ENCODE measurements at regions not wholly inside any gene's neighbourhood (a gene's known extent, or its start where the extent isn't known, plus 50 kb on each side); places are given as distances from the start of the nearest gene placed in this dataset.
A peak's percentile ranks its signal among the peaks of the same experiment; 100 is the strongest.

- Histone ChIP-seq H3K4me2 (ENCODE audit: low read length) (no peak overlapping the region), H3K27me3 (ENCODE audit: control insufficient read depth, insufficient read depth, low read length) (no peaks in the 10 kb centered on the region), H3K4me3 (ENCODE audit: low read length) (no peak overlapping the region), H3K36me3 (ENCODE audit: insufficient read depth, low read length) (no peaks in the 10 kb centered on the region), H3K9ac (ENCODE audit: low read depth, low read length) (no peak overlapping the region), H3K4me1 (ENCODE audit: control insufficient read depth, insufficient read depth, low read length) (peaks cover 21% of the 10 kb centered on the region), H3K9me3 (replicated peaks; ENCODE audit: low read length) (no peaks in the 10 kb centered on the region)
Observed at GRCh38 chr1:101150670-101151069, 86.1 kb upstream of the S1PR1 start.

GRCh38 chr1:101150266-101150665 lies 86.6 kb upstream of the S1PR1 start:
- H3K4me1 ChIP-seq (ENCODE audit: control insufficient read depth, insufficient read depth, low read length), result peaks cover 21% of the 10 kb centered on the region
- H3K9me3 ChIP-seq (replicated peaks; ENCODE audit: low read length), result no peaks in the 10 kb centered on the region
- no peaks in the 10 kb centered on the region for H3K27me3 ChIP-seq (ENCODE audit: control insufficient read depth, insufficient read depth, low read length)
- no peak overlapping the region for H3K9ac ChIP-seq (ENCODE audit: low read depth, low read length)
- H3K36me3 ChIP-seq (ENCODE audit: insufficient read depth, low read length), result no peaks in the 10 kb centered on the region
- no peak overlapping the region for H3K4me2 ChIP-seq (ENCODE audit: low read length)
- no peak overlapping the region for H3K4me3 ChIP-seq (ENCODE audit: low read length)

GRCh38 chr1:101148980-101149379 lies 87.8 kb upstream of the S1PR1 start:
- Histone ChIP-seq H3K4me1 (ENCODE audit: control insufficient read depth, insufficient read depth, low read length) (peaks cover 21% of the 10 kb centered on the region), H3K27me3 (ENCODE audit: control insufficient read depth, insufficient read depth, low read length) (no peaks in the 10 kb centered on the region), H3K9ac (ENCODE audit: low read depth, low read length) (peak overlapping the region; percentile 38), H3K4me3 (ENCODE audit: low read length) (no peak overlapping the region), H3K9me3 (replicated peaks; ENCODE audit: low read length) (no peaks in the 10 kb centered on the region), H3K4me2 (ENCODE audit: low read length) (no peak overlapping the region), H3K36me3 (ENCODE audit: insufficient read depth, low read length) (no peaks in the 10 kb centered on the region)

- Histone ChIP-seq H3K4me2 (ENCODE audit: low read length) (no peak overlapping the region), H3K9me3 (replicated peaks; ENCODE audit: low read length) (no peaks in the 10 kb centered on the region), H3K4me1 (ENCODE audit: control insufficient read depth, insufficient read depth, low read length) (peaks cover 21% of the 10 kb centered on the region), H3K27me3 (ENCODE audit: control insufficient read depth, insufficient read depth, low read length) (no peaks in the 10 kb centered on the region), H3K4me3 (ENCODE audit: low read length) (no peak overlapping the region), H3K9ac (ENCODE audit: low read depth, low read length) (no peak overlapping the region), H3K36me3 (ENCODE audit: insufficient read depth, low read length) (no peaks in the 10 kb centered on the region)
Observed at GRCh38 chr1:101147381-101147780, 89.4 kb upstream of the S1PR1 start.

- no peaks in the 10 kb centered on the region for H3K36me3 ChIP-seq (ENCODE audit: insufficient read depth, low read length)
- H3K9ac ChIP-seq (ENCODE audit: low read depth, low read length), result no peak overlapping the region
- H3K27me3 ChIP-seq (ENCODE audit: control insufficient read depth, insufficient read depth, low read length), result no peaks in the 10 kb centered on the region
- no peaks in the 10 kb centered on the region for H3K9me3 ChIP-seq (replicated peaks; ENCODE audit: low read length)
- H3K4me2 ChIP-seq (ENCODE audit: low read length), result no peak overlapping the region
- H3K4me1 ChIP-seq (ENCODE audit: control insufficient read depth, insufficient read depth, low read length), result peaks cover 15% of the 10 kb centered on the region
- no peak overlapping the region for H3K4me3 ChIP-seq (ENCODE audit: low read length)
Observed at GRCh38 chr1:101145449-101145820, 91.4 kb upstream of the S1PR1 start.

- Histone ChIP-seq H3K36me3 (ENCODE audit: insufficient read depth, low read length) (no peaks in the 10 kb centered on the region), H3K4me3 (ENCODE audit: low read length) (no peak overlapping the region), H3K9ac (ENCODE audit: low read depth, low read length) (no peak overlapping the region), H3K4me2 (ENCODE audit: low read length) (no peak overlapping the region), H3K4me1 (ENCODE audit: control insufficient read depth, insufficient read depth, low read length) (peaks cover 10% of the 10 kb centered on the region), H3K9me3 (replicated peaks; ENCODE audit: low read length) (no peaks in the 10 kb centered on the region), H3K27me3 (ENCODE audit: control insufficient read depth, insufficient read depth, low read length) (no peaks in the 10 kb centered on the region)
Observed at GRCh38 chr1:101144671-101145448, 92.0 kb upstream of the S1PR1 start.

- H3K4me3 ChIP-seq (ENCODE audit: low read length), result no peak overlapping the region
- no peak overlapping the region for H3K9ac ChIP-seq (ENCODE audit: low read depth, low read length)
- H3K27me3 ChIP-seq (ENCODE audit: control insufficient read depth, insufficient read depth, low read length), result no peaks in the 10 kb centered on the region
- H3K36me3 ChIP-seq (ENCODE audit: insufficient read depth, low read length), result no peaks in the 10 kb centered on the region
- H3K9me3 ChIP-seq (replicated peaks; ENCODE audit: low read length), result no peaks in the 10 kb centered on the region
- H3K4me2 ChIP-seq (ENCODE audit: low read length), result no peak overlapping the region
- H3K4me1 ChIP-seq (ENCODE audit: control insufficient read depth, insufficient read depth, low read length), result peaks cover 5% of the 10 kb centered on the region
Observed at GRCh38 chr1:101142244-101142643, 94.6 kb upstream of the S1PR1 start.

- H3K9ac ChIP-seq (ENCODE audit: low read depth, low read length), result no peak overlapping the region
- peaks cover 14% of the 10 kb centered on the region for H3K4me1 ChIP-seq (ENCODE audit: control insufficient read depth, insufficient read depth, low read length)
- no peak overlapping the region for H3K4me2 ChIP-seq (ENCODE audit: low read length)
- no peak overlapping the region for H3K4me3 ChIP-seq (ENCODE audit: low read length)
- H3K27me3 ChIP-seq (ENCODE audit: control insufficient read depth, insufficient read depth, low read length), result no peaks in the 10 kb centered on the region
- no peaks in the 10 kb centered on the region for H3K9me3 ChIP-seq (replicated peaks; ENCODE audit: low read length)
- no peaks in the 10 kb centered on the region for H3K36me3 ChIP-seq (ENCODE audit: insufficient read depth, low read length)
Observed at GRCh38 chr1:101141376-101141775, 95.4 kb upstream of the S1PR1 start.

GRCh38 chr1:101139821-101140718 lies 96.7 kb upstream of the S1PR1 start:
- H3K4me1 ChIP-seq (ENCODE audit: control insufficient read depth, insufficient read depth, low read length), result peaks cover 16% of the 10 kb centered on the region
- H3K4me3 ChIP-seq (ENCODE audit: low read length), result no peak overlapping the region
- no peaks in the 10 kb centered on the region for H3K9me3 ChIP-seq (replicated peaks; ENCODE audit: low read length)
- no peak overlapping the region for H3K4me2 ChIP-seq (ENCODE audit: low read length)
- H3K36me3 ChIP-seq (ENCODE audit: insufficient read depth, low read length), result no peaks in the 10 kb centered on the region
- H3K27me3 ChIP-seq (ENCODE audit: control insufficient read depth, insufficient read depth, low read length), result no peaks in the 10 kb centered on the region
- no peak overlapping the region for H3K9ac ChIP-seq (ENCODE audit: low read depth, low read length)

- Histone ChIP-seq H3K36me3 (ENCODE audit: insufficient read depth, low read length) (no peaks in the 10 kb centered on the region), H3K27me3 (ENCODE audit: control insufficient read depth, insufficient read depth, low read length) (no peaks in the 10 kb centered on the region), H3K4me1 (ENCODE audit: control insufficient read depth, insufficient read depth, low read length) (peaks cover 16% of the 10 kb centered on the region), H3K4me3 (ENCODE audit: low read length) (no peak overlapping the region), H3K9ac (ENCODE audit: low read depth, low read length) (no peak overlapping the region), H3K4me2 (ENCODE audit: low read length) (no peak overlapping the region), H3K9me3 (replicated peaks; ENCODE audit: low read length) (no peaks in the 10 kb centered on the region)
Observed at GRCh38 chr1:101139130-101139529, 97.7 kb upstream of the S1PR1 start.

- Histone ChIP-seq H3K9ac (ENCODE audit: low read depth, low read length) (peak overlapping the region; percentile 33), H3K27me3 (ENCODE audit: control insufficient read depth, insufficient read depth, low read length) (no peaks in the 10 kb centered on the region)
Observed at GRCh38 chr1:101137144-101138126, 99.4 kb upstream of the S1PR1 start.

More at GRCh38 chr1:101137144-101138126, 99.4 kb upstream of the S1PR1 start:
- Histone ChIP-seq H3K9me3 (replicated peaks; ENCODE audit: low read length) (no peaks in the 10 kb centered on the region), H3K4me1 (ENCODE audit: control insufficient read depth, insufficient read depth, low read length) (peaks cover 16% of the 10 kb centered on the region), H3K4me2 (ENCODE audit: low read length) (peak overlapping the region; percentile 43), H3K36me3 (ENCODE audit: insufficient read depth, low read length) (no peaks in the 10 kb centered on the region), H3K4me3 (ENCODE audit: low read length) (no peak overlapping the region)

Data from skeletal muscle satellite cell (primary cell).